ENCODE measurements at regions not wholly inside any gene's neighbourhood (a gene's known extent, or its start where the extent isn't known, plus 50 kb on each side); places are given as distances from the start of the nearest gene placed in this dataset.

DNA sequence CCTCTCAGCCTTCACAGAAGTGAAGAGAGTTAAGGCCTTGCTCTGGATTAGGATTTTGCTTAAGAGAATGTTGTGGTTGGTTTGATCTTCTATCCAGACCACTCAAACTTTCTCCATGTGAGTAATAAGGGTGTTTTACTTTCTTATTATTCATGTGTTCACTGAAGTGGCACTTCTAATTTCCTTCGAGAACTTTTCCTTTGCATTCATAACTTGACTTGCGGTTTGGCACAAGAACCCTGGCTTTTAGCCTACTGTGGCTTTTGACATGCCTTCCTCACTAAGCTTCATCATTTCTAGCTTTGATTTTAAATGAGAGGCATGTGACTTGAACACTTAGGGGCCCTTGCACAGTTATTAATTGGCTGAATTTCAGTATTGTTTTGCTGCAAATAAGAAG, 166.1 kb upstream of the OPRM1 start:
- Histone ChIP-seq H3K27ac (ENCODE audit: control insufficient read depth, insufficient read depth, low read length) (no peak overlapping the region), H2AFZ (ENCODE audit: control insufficient read depth, low read length) (no peak overlapping the region), H3K27me3 (ENCODE audit: control insufficient read depth, extremely low read depth, insufficient read depth, low read length) (no peaks in the 10 kb centered on the region), H3K4me2 (ENCODE audit: control insufficient read depth, extremely low read depth, insufficient read depth, low read depth, low read length) (no peak overlapping the region), H3K4me1 (ENCODE audit: control insufficient read depth, extremely low read depth, insufficient read depth, low read length) (no peaks in the 10 kb centered on the region), H3K9me1 (ENCODE audit: control insufficient read depth, extremely low read depth, insufficient read depth, low read length) (no peaks in the 10 kb centered on the region), H3K9ac (ENCODE audit: control insufficient read depth, extremely low read depth, insufficient read depth, low read length) (no peak overlapping the region), H3K9me3 (ENCODE audit: control insufficient read depth, low read depth, low read length) (peaks cover 3% of the 10 kb centered on the region), H3K36me3 (ENCODE audit: control insufficient read depth in 2 of 2, extremely low read depth in 1 of 2, insufficient read depth in 2 of 2, low read length in 2 of 2) (no peaks in the 10 kb centered on the region), H4K20me1 (ENCODE audit: control insufficient read depth, extremely low read depth, insufficient read depth, low read length) (no peaks in the 10 kb centered on the region), H3K4me3 (ENCODE audit: control insufficient read depth in 2 of 3, extremely low read depth in 1 of 3, insufficient read depth in 2 of 3, low read depth in 1 of 3, low read length in 3 of 3) (no peak overlapping the region), H3K79me2 (ENCODE audit: control insufficient read depth, insufficient read depth, low read length) (no peaks in the 10 kb centered on the region)
- no peak for FAIRE-seq
- no peak for DNase-seq (ENCODE audit: low read depth, low spot score)
- dilution Hi-C loops (cut with MboI; ENCODE audit: extremely low pct_ligation_motif_present, low sequenced_read_pairs) = no loop called here
- TF ChIP-seq EZH2 (IDR thresholded peaks at IDR 0.05; ENCODE audit: low read length) = no peak
- TF ChIP-seq, protein P1, sequence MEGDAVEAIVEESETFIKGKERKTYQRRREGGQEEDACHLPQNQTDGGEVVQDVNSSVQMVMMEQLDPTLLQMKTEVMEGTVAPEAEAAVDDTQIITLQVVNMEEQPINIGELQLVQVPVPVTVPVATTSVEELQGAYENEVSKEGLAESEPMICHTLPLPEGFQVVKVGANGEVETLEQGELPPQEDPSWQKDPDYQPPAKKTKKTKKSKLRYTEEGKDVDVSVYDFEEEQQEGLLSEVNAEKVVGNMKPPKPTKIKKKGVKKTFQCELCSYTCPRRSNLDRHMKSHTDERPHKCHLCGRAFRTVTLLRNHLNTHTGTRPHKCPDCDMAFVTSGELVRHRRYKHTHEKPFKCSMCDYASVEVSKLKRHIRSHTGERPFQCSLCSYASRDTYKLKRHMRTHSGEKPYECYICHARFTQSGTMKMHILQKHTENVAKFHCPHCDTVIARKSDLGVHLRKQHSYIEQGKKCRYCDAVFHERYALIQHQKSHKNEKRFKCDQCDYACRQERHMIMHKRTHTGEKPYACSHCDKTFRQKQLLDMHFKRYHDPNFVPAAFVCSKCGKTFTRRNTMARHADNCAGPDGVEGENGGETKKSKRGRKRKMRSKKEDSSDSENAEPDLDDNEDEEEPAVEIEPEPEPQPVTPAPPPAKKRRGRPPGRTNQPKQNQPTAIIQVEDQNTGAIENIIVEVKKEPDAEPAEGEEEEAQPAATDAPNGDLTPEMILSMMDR (optimal IDR thresholded peaks at IDR 0.05 in 1 of 3, IDR thresholded peaks at IDR 0.05 in 1 of 3, conservative IDR thresholded peaks at IDR 0.05 in 1 of 3; ENCODE audit: extremely low read depth in 1 of 3, insufficient read depth in 2 of 3, low read length in 3 of 3) = no peak

DNA sequence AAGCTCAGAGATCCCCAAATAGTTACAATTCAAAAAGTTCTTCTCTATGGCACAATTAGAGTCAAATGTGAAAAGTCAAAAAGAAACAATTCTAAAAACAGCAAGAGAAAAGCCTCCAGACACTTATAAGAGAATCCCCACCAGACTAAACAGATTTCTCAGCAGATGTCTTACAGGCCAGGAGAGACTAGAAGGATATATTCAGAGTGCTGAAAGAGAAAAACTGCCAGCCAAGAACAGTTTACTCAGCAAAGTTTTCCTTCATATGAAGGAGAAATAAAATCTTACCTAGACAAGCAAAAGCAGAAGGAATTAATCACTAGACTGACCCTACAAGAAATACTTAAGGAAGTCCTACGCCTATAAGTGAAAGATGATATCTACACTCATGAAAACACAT, 176.1 kb upstream of the OPRM1 start:
- H3K36me3 ChIP-seq (ENCODE audit: control insufficient read depth in 2 of 2, extremely low read depth in 1 of 2, insufficient read depth in 2 of 2, low read length in 2 of 2) = no peaks in the 10 kb centered on the region
- H3K9me3 ChIP-seq (ENCODE audit: control insufficient read depth, low read depth, low read length) = no peaks in the 10 kb centered on the region
- H3K27ac ChIP-seq (ENCODE audit: control insufficient read depth, insufficient read depth, low read length) = no peak overlapping the region
- H3K4me1 ChIP-seq (ENCODE audit: control insufficient read depth, extremely low read depth, insufficient read depth, low read length) = no peaks in the 10 kb centered on the region
- TF ChIP-seq EZH2 (IDR thresholded peaks at IDR 0.05; ENCODE audit: low read length) = no peak
- TF ChIP-seq, protein P1 (optimal IDR thresholded peaks at IDR 0.05 in 1 of 3, IDR thresholded peaks at IDR 0.05 in 1 of 3, conservative IDR thresholded peaks at IDR 0.05 in 1 of 3; ENCODE audit: extremely low read depth in 1 of 3, insufficient read depth in 2 of 3, low read length in 3 of 3) = no peak
- DNase-seq (ENCODE audit: low read depth, low spot score) (no peak), FAIRE-seq (no peak)
- H3K4me3 ChIP-seq (ENCODE audit: control insufficient read depth in 2 of 3, extremely low read depth in 1 of 3, insufficient read depth in 2 of 3, low read depth in 1 of 3, low read length in 3 of 3) = no peak overlapping the region
- no peak overlapping the region for H3K9ac ChIP-seq (ENCODE audit: control insufficient read depth, extremely low read depth, insufficient read depth, low read length)
- H3K9me1 ChIP-seq (ENCODE audit: control insufficient read depth, extremely low read depth, insufficient read depth, low read length) = no peaks in the 10 kb centered on the region
- H2AFZ ChIP-seq (ENCODE audit: control insufficient read depth, low read length) = no peak overlapping the region
- H3K27me3 ChIP-seq (ENCODE audit: control insufficient read depth, extremely low read depth, insufficient read depth, low read length) = no peaks in the 10 kb centered on the region
- no peak overlapping the region for H3K4me2 ChIP-seq (ENCODE audit: control insufficient read depth, extremely low read depth, insufficient read depth, low read depth, low read length)
- no peaks in the 10 kb centered on the region for H3K79me2 ChIP-seq (ENCODE audit: control insufficient read depth, insufficient read depth, low read length)
- H4K20me1 ChIP-seq (ENCODE audit: control insufficient read depth, extremely low read depth, insufficient read depth, low read length) = no peaks in the 10 kb centered on the region
- dilution Hi-C loops (cut with MboI; ENCODE audit: extremely low pct_ligation_motif_present, low sequenced_read_pairs) = no loop called here

All from keratinocyte (primary cell).